CD4-positive, alpha-beta T cell treated with Interleukin-21 for 1 hour (primary cell): ENCODE measurements at regions not wholly inside any gene's neighbourhood (a gene's known extent, or its start where the extent isn't known, plus 50 kb on each side); places are given as distances from the start of the nearest gene placed in this dataset.

Experiments used
- DNase-seq: peaks from one replicate; pipeline ENCODE4 v3.0.0-alpha.2; 2020

DNA sequence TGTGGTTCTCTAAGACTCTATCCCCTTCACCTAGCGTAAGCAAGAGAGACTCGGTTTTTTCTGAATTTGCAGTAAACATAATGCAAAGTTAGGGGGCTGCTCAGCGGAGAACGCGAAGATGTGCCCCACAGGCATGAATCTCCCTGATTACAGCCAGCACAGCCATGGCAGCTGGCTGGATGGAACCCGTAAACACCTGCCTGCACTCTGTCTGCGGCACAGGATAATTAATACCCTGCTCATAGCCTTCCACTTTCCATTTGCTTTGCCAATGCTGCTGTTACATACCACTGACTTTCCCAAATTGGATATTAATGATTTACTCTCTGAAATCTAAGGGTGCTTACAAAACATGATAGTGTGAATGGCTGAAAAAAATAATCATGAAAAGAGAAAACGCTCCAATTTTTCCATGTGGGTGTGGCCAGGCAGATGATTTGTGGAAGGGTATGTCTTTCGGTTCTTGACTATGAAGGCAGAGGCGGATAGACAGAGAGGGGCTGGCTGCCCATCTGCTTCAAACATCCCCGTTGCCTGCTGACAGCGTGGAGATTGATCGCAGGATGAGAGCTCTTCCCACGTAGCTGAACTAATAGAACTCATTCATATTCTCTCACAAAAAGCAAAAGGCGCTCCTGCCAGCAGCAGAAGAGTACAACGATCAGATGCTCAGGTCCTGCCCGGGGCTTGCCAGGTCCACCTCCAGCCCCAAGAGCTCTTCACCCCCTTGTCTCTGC lies 193.2 kb upstream of the GHITM start:
- DNase-seq: no peak

GRCh38 chr10:83952314-83952713 lies 187.0 kb upstream of the GHITM start:
- DNase-seq: no peak

GRCh38 chr10:83953589-83953988 lies 185.7 kb upstream of the GHITM start:
- no peak for DNase-seq

- no peak for DNase-seq
These were observed 185.0 kb upstream of the GHITM start for GRCh38 chr10:83954193-83954799.

DNA sequence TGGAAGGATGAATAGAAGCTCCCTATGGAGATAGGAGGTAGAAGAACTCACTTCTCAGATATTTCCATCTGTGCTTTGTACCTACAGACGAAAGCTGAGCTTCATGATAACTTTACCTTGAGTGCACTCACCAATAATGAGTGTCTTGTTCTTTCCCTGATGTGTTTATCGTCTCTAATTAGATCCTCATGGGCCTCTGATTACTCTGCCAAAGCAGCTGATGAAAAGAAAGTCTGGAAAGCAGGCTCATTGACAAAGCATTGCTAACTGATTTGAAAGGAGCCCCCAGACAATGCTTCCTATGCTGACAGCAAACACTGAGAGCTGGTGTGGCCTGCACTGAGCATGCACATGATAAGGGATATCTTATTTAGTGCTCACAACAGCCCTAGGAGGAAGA lies 183.9 kb upstream of the GHITM start:
- no peak for DNase-seq

DNA sequence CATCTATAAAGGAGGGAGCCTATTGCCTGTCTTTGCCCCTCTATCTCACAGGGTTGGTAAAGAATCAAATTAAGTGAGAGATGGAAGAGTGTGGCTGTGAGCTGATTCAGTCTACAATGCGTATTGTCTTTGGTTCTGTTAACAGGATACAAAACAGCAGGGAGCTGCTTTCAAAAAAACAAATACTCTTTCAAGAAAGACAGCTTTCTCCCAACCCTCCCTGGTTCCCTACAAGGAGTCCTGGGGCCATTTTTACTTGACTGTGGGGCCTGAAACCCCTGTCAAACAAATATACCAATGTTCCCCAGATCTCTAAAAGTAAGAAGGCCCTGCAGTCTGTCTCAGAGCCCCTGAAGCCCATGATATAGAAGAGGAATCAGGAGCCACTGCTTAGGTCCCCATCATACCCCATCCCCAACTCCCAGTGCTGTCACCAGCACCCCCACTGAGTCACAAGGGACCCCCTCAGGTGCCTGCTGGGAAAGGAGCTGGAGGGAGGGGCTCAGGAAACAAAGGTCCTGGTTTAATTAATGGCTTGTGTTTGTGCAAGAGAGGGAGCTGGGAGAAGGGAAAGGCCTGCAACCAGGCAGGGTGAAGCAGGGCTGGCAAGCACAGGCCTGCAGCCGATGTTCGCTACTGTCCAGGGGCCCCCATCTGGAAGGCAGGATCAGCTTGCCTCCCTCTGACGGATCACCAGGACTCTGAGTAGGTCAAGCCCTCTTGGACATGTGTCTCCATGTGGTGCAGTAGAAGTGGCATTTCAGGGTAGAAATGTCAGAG lies 182.0 kb upstream of the GHITM start:
- DNase-seq: no peak

DNA sequence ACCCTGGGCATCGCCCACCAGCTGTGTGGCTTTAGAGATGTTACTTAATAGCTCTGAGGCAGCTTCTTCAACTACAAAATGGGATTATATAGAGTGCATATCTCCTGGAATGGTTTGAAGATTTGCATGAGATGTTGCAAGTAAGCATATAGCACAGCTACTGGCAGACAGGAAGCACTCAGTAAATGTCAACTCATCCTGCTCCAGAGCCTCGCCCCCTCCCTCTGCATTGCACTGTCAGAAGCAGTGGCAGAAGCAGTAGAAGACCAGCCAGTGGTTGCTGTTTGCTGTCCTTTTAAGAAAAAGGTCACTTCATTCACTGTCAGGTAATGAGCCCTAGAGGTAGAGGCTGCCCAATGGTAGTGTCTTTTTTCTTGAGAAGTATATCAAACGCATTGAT lies 180.0 kb upstream of the GHITM start:
- DNase-seq: no peak

GRCh38 chr10:83960125-83960524 lies 179.2 kb upstream of the GHITM start:
- no peak for DNase-seq

- no peak for DNase-seq
These were observed 177.7 kb upstream of the GHITM start for GRCh38 chr10:83961620-83962019.

DNA sequence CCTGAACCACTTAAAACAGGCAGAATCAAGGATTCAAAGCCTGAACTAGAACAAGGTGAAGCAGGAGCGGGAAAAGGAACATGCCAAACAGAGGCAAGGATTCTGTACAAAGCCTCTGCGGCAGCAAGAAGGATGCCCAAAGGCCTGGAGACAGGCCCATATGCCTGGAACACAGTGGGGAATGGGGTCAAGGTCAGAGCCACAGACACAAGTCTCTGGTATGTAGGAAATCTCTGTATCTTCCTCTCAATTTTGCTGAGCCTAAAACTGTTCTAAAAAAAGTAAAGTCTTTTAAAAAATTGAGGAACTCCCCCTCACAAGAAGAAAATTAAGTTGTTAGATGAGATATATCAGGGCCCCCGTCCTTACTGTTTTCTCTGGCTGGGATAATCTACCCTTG lies 175.9 kb upstream of the GHITM start:
- DNase-seq: no peak

DNA sequence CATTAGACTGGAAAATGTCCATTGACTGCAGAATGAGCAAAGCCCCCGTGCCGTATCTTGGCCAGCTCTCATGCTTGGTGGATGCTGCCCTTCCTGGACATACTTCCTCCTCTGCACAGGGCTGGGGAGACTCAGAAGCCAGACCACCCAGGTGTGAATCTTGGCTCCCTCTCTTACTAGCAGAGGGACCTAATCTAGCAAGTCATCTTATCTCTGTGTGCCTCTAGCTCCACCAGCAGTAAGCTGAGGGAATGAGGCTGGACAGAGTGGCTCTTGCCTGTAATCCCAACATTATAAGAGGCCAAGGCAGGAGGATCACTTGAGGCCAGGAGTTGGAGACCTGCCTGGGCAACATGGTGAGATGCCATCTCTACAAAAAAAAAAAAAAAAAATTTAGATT lies 173.8 kb upstream of the GHITM start:
- no peak for DNase-seq

GRCh38 chr10:83968052-83968451 lies 171.3 kb upstream of the GHITM start:
- no peak for DNase-seq

- DNase-seq: no peak
These were observed 160.5 kb upstream of the GHITM start for GRCh38 chr10:83978681-83979383.

DNA sequence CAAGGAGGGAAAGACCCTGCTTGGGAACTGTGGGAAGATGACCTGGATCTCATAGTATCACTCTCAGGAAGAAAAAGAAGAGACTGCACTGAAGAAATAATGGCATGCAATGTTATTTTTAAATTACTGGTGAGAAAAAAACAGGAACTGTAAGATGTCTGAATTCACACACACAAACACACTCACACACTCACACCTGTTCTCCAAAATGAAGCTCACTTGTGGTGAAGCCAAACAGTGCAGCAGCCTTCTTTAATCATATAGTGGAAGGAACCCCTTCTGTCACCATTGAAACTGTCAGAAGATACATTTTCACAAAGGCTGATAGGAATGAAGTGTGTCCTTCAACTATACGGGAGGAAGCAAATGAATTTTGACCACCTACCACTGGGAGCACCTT lies 156.5 kb upstream of the GHITM start:
- DNase-seq: no peak

- no peak for DNase-seq
These were observed 155.6 kb upstream of the GHITM start for GRCh38 chr10:83983578-83984255.

DNA sequence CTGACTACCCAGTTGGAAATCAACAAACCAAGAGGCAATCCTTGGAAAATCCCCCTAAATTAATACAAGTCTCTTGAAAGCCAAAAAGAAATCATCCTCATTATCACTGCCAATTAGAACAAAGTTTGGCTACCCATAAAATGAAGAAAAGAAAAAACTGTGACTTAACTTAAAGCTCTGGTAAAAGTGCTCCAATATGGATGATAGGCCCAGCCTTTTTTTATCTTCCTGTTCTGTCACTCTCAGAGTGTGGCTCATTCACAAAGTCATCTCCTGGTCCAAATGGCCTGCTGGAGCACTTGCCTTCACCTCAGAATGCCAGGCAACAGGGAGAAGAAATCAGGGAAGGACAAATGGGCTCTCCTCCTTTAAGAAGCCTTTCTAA lies 155.1 kb upstream of the GHITM start:
- no peak for DNase-seq

GRCh38 chr10:83986800-83987199 lies 152.5 kb upstream of the GHITM start:
- DNase-seq: no peak

DNA sequence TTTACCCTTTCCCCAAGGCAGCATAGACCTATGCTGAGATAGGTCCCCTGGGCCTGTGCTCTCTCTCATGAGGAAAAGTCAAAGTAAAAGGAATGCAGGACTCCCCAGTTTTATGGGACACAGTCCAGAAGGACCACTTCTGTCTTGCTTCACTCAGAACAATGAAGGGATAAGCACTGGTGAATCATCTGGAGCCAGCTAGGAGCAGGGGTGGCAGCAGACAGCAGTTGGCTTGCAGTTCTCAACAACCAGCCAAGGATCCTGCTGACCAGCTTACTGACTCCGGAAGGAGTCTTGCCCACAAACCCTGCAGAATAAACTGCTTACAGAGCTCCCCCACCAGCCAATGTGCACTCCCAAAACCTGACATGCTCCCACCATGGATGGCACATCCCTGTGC lies 152.1 kb upstream of the GHITM start:
- no peak for DNase-seq

DNA sequence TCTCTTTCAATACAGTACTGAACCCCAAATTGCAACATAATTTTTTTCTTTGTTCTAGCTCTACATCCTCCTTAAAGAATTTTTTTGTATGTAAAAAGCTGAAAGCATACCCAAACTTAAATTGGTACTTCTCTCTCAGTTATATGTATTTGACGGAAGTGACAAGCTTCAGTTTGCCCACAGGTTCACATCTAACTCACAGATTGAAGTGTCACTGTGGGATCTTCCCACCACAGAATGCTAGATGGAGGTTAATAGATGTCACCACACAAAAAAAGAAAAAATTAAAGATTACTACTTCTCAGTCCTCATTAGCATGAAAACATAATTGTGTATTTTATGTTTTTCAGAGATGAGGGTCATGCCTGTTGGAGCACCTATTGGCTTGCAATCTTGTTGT lies 150.9 kb upstream of the GHITM start:
- DNase-seq: no peak

DNA sequence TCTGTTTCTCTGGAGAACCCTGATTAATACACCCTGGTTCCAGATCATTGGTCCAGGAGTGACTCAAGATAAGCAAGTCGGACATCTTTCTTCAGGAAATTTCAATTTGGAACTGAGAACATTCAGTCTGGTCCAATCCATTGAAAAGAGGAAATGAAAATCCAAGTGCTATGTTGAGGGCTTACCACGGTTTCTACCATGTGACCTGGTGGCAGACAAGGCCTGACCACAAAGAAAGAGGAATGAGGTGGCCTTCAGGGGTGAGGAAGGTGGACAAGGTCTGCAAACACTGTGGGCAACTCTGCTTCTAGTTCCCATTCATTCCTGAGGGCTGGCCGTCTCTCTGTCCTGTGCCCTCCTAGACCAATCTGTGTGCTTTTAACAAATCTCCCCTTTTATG lies 149.2 kb upstream of the GHITM start:
- DNase-seq: no peak

- no peak for DNase-seq
These were observed 147.1 kb upstream of the GHITM start for GRCh38 chr10:83991986-83992753.

DNA sequence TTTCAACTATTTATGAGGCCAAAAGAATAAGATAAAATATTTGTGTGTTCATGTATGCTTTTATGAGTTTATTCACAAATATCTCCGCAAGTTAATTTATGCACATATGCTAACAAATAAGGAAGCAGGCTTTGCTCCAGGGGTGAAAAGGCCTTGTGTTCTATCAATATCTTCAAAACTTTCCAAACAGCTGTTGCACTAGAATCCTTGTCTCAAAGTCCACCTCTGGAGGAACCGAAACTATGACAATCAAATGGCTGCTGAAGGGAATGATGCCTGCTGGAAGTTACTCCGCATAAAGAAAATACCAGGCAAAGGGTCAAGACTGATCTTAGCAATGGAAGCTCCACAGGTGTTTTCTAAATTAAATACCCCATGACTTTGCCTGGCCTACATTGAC lies 145.0 kb upstream of the GHITM start:
- DNase-seq: no peak
